Choroid plexus epithelial cell (primary cell): ENCODE measurements at regions not wholly inside any gene's neighbourhood (a gene's known extent, or its start where the extent isn't known, plus 50 kb on each side); places are given as distances from the start of the nearest gene placed in this dataset.

Experiments used
- DNase-seq: peaks from one replicate; pipeline ENCODE4 v3.0.0-alpha.2; 2010; ENCODE audit warnings: low read depth
- H3K4me3 ChIP-seq: 2 replicates; pipeline ENCODE4 v1.5.1; 2011; ENCODE audit warnings: low read depth, mild to moderate bottlenecking, control low read depth, low read length, moderate library complexity
- CTCF ChIP-seq: conservative IDR thresholded peaks from 2 replicates; pipeline ENCODE4 v1.5.1; 2011; ENCODE audit warnings: low read depth, mild to moderate bottlenecking, control low read depth, inconsistent platforms, low read length, moderate library complexity

DNA sequence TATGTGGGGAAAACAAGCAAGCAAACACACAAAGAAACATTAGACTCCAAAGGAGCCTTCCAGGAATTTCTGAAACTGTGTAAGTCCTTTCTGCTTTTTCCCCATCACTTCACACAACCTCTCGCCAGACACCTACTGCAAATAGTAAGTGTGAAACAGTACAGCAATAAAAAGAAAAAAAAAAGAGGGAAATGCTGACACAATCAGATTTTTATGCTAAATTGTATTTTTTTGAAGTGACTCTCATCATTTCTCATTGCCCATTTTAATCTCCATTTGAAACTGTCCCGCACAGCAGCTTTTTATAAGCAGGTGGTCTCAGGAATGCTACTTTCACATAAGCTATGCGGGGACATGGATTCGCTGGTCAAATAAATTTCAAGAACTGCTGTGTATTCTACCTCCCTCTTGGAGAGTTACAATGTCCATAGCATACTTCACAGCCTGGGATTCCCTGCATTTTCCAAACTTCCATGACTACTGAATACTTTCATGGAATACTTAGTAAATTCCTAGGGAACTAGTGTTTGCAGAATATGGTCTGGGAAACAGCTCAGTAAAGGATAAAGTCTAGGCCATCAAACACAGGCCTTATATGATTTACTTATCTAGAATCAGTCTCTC lies 139.9 kb upstream of the TSHZ2 start:
- TF ChIP-seq CTCF = no peak
- H3K4me3 ChIP-seq = no peak overlapping the region
- DNase-seq = no peak

DNA sequence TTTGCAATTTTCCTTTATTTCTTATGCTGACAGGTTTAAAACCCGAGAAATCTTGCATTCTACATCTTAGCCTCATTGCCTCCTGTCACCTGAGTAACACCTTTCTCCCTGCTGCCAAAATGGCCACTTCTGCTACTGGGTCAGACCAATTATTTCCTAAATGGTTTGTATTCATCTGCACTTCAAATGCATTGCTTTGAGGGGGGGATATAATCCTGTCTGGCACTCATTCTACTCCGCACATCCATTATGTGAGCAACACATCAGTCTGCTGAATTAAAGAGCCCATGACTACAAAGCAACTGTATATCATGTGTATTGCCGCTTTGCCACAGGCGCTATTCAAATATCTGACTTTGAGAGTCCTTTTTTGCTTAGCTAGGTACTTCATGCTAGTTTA lies 141.6 kb upstream of the TSHZ2 start:
- no peak for TF ChIP-seq CTCF
- H3K4me3 ChIP-seq = no peak overlapping the region
- DNase-seq = no peak

GRCh38 chr20:52829111-52829510 lies 143.0 kb upstream of the TSHZ2 start:
- no peak for TF ChIP-seq CTCF
- H3K4me3 ChIP-seq = no peak overlapping the region
- no peak for DNase-seq

DNA sequence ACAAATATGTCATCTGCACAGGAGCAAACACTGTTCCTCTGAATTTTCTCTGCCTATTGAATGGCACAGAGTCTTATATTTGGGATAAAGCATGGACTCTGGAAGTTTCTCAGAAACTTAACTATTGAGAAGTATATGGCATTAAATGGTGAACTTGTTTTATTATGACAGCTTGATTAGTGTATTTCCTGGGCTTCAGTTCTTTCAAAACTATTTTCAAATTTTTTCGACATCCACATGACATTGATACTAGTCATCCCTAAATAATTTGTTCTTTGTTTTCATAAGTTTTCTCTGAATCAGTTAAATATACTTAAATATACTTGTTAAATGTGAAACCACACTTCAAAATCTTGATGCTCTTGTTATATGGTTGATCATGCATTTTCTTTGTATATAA lies 144.0 kb upstream of the TSHZ2 start:
- no peak for DNase-seq
- H3K4me3 ChIP-seq = no peak overlapping the region
- no peak for TF ChIP-seq CTCF

GRCh38 chr20:52826722-52827121 lies 145.4 kb upstream of the TSHZ2 start:
- DNase-seq = no peak
- no peak for TF ChIP-seq CTCF
- no peak overlapping the region for H3K4me3 ChIP-seq

DNA sequence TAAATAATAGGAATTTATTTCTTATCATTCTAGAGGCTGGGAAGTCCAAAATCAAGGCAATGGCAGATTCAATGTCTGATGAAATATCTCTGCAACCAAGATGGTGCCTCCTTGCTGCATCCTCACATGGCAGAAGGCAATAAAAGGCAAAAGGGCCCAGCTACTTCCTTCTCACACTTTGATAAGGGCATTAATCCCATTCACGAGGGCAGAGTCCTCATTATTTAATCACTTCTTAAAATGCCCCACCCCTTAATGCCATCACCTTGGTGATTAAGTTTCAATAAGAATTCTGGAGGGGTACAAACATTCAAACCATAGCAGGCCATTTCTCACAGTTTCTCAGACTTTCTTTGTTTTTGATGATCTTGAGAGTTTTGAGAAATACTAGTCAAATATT lies 145.8 kb upstream of the TSHZ2 start:
- no peak for DNase-seq
- TF ChIP-seq CTCF = no peak
- H3K4me3 ChIP-seq = no peak overlapping the region

DNA sequence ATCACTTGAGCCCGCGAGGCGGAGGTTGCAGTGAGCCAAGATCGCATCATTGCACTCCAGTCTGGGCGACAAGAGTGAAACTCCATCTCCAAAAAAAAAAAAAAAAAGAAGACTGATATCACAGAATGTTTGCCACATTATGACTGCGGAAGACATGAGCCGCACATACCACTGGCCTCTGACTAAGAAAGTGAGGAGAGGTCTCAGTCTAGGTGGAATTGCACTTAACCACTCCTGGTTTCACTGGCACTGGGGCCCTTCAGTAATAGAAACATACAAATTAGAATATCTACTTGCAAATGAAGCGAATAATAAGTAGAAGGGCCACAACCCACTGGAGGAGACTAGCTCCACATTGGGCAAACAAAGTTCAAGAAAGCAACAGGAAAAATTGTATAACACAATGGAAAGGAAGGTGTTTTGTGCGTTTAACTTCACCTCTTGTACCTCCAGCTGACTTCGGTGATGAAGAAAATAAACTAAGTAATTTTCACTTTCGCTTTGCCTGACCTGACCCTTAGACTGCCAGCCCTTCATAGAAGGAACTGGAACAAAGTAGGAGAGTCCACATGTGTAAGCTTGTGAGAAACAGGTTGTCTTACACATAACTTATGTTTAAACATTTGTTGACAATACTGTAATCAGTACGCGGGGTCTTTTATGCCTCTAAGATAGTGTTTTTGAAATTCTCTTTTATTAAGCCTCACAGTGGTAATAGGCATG lies 147.5 kb upstream of the TSHZ2 start:
- TF ChIP-seq CTCF = no peak
- DNase-seq = no peak
- no peak overlapping the region for H3K4me3 ChIP-seq
